ENCODE measurements at regions not wholly inside any gene's neighbourhood (a gene's known extent, or its start where the extent isn't known, plus 50 kb on each side); places are given as distances from the start of the nearest gene placed in this dataset.

DNA sequence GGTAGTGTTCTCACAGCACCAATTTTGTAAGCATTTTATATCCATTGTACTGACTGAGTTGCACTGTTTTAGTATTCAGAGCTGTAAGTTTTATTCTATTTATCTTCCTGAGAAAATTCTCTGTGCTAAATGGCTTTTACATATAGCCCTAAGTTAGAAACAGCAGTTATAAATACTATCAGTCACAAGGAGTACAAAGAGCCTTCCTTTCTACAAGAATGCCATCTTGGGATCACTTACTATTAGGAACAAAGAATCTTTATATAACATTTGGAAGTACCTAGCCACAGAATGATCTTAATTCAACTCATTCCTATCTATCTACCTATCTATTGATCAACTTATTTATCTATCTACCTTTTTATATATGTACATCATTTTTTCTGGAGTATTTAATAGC, 423.9 kb upstream of the RGS18 start:
- Histone ChIP-seq H3K27me3 (ENCODE audit: low read depth) (no peaks in the 10 kb centered on the region), H3K9me3 (replicated peaks) (peaks cover 5% of the 10 kb centered on the region), H3K4me3 (no peak overlapping the region), H3K27ac (replicated peaks) (no peak overlapping the region), H3K36me3 (no peaks in the 10 kb centered on the region), H3K4me1 (no peaks in the 10 kb centered on the region)
- TF ChIP-seq, protein P1, sequence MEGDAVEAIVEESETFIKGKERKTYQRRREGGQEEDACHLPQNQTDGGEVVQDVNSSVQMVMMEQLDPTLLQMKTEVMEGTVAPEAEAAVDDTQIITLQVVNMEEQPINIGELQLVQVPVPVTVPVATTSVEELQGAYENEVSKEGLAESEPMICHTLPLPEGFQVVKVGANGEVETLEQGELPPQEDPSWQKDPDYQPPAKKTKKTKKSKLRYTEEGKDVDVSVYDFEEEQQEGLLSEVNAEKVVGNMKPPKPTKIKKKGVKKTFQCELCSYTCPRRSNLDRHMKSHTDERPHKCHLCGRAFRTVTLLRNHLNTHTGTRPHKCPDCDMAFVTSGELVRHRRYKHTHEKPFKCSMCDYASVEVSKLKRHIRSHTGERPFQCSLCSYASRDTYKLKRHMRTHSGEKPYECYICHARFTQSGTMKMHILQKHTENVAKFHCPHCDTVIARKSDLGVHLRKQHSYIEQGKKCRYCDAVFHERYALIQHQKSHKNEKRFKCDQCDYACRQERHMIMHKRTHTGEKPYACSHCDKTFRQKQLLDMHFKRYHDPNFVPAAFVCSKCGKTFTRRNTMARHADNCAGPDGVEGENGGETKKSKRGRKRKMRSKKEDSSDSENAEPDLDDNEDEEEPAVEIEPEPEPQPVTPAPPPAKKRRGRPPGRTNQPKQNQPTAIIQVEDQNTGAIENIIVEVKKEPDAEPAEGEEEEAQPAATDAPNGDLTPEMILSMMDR (IDR thresholded peaks at IDR 0.05; ENCODE audit: borderline replicate concordance), result no peak
- intact Hi-C loops (cut with micrococcal nuclease), result no loop called here
- DNase-seq, result no peak

DNA sequence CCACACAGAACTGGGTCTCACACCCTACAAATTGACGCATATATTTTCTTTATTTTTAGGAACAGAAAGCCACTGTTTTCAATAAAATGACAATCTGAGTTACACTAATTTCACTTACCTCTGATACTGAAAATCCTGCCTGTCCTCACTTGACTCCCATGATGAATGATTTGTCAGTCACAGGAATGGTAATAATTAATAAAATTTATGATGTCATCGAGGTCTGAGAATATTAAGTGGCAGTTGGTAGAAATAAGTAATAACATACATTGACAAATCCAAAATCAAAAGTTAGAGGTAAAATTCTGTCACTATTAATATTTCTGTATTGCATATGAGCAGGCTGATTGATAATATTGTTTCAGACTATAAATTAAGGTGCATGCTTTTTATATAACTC, 418.7 kb upstream of the RGS18 start:
- no peaks in the 10 kb centered on the region for H3K9me3 ChIP-seq (replicated peaks)
- intact Hi-C loops (cut with micrococcal nuclease), result no loop called here
- H3K4me3 ChIP-seq, result no peak overlapping the region
- no peak for DNase-seq
- no peaks in the 10 kb centered on the region for H3K27me3 ChIP-seq (ENCODE audit: low read depth)
- no peaks in the 10 kb centered on the region for H3K4me1 ChIP-seq
- TF ChIP-seq, protein P1 (IDR thresholded peaks at IDR 0.05; ENCODE audit: borderline replicate concordance), result no peak
- H3K27ac ChIP-seq (replicated peaks), result no peak overlapping the region
- no peaks in the 10 kb centered on the region for H3K36me3 ChIP-seq

DNA sequence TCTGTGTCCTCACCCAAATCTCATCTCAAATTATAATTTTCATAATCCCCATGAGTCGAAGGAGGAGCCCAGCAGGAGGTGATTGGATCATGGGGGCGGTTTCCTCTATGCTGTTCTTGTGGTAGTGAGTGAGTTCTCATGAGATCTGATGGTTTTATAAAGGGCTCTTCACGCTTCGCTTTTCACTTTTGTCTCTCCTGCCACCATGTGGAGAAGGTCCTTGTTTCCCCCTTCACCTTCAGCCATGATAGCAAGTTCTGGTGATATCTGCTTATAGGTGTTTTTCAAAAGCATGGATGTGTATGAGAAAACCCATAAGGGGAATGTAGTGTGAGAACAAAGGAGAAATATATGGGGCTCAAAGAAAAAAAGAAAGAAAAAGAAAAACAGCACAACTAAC, 405.9 kb upstream of the RGS18 start:
- TF ChIP-seq, protein P1 (IDR thresholded peaks at IDR 0.05; ENCODE audit: borderline replicate concordance), result no peak
- no peaks in the 10 kb centered on the region for H3K4me1 ChIP-seq
- no peaks in the 10 kb centered on the region for H3K27me3 ChIP-seq (ENCODE audit: low read depth)
- no peaks in the 10 kb centered on the region for H3K36me3 ChIP-seq
- no peak overlapping the region for H3K4me3 ChIP-seq
- H3K27ac ChIP-seq (replicated peaks), result no peak overlapping the region
- intact Hi-C loops (cut with micrococcal nuclease), result no loop called here
- H3K9me3 ChIP-seq (replicated peaks), result no peaks in the 10 kb centered on the region
- no peak for DNase-seq

DNA sequence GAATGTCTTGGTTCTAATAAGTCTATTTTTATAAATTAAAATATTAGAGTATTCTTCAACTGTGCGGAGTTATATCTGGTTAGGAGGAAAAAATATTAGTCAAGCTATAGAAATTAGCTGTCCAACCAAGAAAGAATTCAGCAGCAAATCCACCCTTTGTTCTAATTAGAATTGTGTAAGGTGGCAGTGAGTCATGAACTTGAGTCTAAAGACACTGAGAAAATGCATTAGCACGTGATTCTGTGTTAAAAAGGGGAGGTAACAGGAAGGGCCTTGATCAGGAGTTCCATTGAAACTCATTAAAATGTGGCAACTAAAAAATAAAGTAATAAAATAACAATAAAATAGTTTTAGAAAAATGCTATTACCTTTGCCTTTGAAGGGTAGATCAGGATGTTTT, 398.2 kb upstream of the RGS18 start:
- DNase-seq, result no peak

DNA sequence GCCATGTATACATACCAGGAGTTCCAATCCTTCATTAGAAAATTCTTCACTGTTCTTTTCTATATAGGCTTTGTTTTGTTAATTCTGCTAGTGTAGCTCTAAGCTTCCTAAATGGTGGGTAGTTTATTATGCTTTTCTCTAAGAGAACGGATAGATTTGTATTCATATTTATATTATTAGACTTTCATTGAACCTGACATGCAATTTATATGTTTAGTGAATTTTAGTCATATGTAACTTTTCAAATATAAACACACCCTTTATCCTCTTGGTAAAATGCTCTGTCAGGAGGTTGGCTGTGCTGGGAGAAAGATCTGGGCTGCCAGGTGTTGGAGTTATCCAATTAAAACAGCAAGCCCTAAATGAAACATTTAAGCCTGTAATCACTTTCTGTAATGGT, 369.7 kb upstream of the RGS18 start:
- no peaks in the 10 kb centered on the region for H3K4me1 ChIP-seq
- no peak overlapping the region for H3K4me3 ChIP-seq
- H3K36me3 ChIP-seq, result no peaks in the 10 kb centered on the region
- TF ChIP-seq, protein P1 (IDR thresholded peaks at IDR 0.05; ENCODE audit: borderline replicate concordance), result no peak
- DNase-seq, result no peak
- no peak overlapping the region for H3K27ac ChIP-seq (replicated peaks)
- intact Hi-C loops (cut with micrococcal nuclease), result no loop called here
- H3K27me3 ChIP-seq (ENCODE audit: low read depth), result no peaks in the 10 kb centered on the region
- H3K9me3 ChIP-seq (replicated peaks), result peaks cover 8% of the 10 kb centered on the region

More for the DNA sequence above, 398.2 kb upstream of the RGS18 start:
- Histone ChIP-seq H3K36me3 (no peaks in the 10 kb centered on the region), H3K27me3 (ENCODE audit: low read depth) (no peaks in the 10 kb centered on the region), H3K4me3 (no peak overlapping the region), H3K9me3 (replicated peaks) (peaks cover 7% of the 10 kb centered on the region), H3K27ac (replicated peaks) (no peak overlapping the region), H3K4me1 (no peaks in the 10 kb centered on the region)
- intact Hi-C loops (cut with micrococcal nuclease), result no loop called here
- TF ChIP-seq, protein P1 (IDR thresholded peaks at IDR 0.05; ENCODE audit: borderline replicate concordance), result no peak

DNA sequence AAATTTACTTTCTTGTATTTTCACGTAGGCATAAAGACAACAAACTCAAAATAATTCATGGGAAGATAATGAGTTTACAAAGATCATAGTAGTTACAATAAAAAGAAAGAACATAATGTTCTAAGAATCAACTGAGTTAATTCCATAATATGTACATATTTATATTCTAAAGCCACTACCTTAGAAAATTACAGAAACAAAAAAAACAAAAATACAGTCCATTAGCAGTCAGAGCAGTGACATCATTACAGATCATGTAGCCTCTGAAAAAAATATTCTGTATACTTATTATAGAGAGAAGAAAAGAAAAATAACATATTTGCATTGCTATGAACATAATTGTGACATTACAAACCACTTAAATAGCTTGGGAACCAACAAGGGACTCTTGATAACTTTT, 360.1 kb upstream of the RGS18 start:
- no peaks in the 10 kb centered on the region for H3K36me3 ChIP-seq
- no peaks in the 10 kb centered on the region for H3K4me1 ChIP-seq
- DNase-seq, result no peak
- H3K9me3 ChIP-seq (replicated peaks), result no peaks in the 10 kb centered on the region
- intact Hi-C loops (cut with micrococcal nuclease), result no loop called here
- no peak overlapping the region for H3K4me3 ChIP-seq
- H3K27me3 ChIP-seq (ENCODE audit: low read depth), result no peaks in the 10 kb centered on the region
- TF ChIP-seq, protein P1 (IDR thresholded peaks at IDR 0.05; ENCODE audit: borderline replicate concordance), result no peak
- no peak overlapping the region for H3K27ac ChIP-seq (replicated peaks)

Data from left ventricle myocardium inferior (tissue), 1 donor.